ENCODE measurements at regions not wholly inside any gene's neighbourhood (a gene's known extent, or its start where the extent isn't known, plus 50 kb on each side); places are given as distances from the start of the nearest gene placed in this dataset.

DNA sequence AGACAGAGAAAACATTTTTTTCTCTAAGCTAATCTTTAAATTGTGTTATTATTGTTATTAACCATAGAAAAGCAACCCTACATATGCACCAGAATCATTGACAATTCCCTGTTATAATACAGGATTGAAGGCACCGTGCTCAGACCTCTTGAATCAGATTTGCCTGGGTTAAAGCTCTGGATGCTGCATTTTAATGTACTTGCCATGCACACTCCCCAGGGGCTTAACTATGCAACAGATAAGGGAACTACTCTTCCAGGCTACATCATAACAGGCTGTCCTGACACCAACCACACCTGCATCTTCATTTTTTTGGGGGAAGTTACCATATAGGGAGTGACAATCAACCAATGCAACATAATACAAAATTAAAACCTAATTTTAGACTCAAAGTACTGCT, 1187.6 kb upstream of the CDH8 start:
- intact Hi-C loops (cut with DNase I; ENCODE audit: low total_unique reads): no loop called here
- no peaks in the 10 kb centered on the region for H3K9me3 ChIP-seq
- TF ChIP-seq, protein P1, sequence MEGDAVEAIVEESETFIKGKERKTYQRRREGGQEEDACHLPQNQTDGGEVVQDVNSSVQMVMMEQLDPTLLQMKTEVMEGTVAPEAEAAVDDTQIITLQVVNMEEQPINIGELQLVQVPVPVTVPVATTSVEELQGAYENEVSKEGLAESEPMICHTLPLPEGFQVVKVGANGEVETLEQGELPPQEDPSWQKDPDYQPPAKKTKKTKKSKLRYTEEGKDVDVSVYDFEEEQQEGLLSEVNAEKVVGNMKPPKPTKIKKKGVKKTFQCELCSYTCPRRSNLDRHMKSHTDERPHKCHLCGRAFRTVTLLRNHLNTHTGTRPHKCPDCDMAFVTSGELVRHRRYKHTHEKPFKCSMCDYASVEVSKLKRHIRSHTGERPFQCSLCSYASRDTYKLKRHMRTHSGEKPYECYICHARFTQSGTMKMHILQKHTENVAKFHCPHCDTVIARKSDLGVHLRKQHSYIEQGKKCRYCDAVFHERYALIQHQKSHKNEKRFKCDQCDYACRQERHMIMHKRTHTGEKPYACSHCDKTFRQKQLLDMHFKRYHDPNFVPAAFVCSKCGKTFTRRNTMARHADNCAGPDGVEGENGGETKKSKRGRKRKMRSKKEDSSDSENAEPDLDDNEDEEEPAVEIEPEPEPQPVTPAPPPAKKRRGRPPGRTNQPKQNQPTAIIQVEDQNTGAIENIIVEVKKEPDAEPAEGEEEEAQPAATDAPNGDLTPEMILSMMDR (IDR thresholded peaks at IDR 0.05): no peak

DNA sequence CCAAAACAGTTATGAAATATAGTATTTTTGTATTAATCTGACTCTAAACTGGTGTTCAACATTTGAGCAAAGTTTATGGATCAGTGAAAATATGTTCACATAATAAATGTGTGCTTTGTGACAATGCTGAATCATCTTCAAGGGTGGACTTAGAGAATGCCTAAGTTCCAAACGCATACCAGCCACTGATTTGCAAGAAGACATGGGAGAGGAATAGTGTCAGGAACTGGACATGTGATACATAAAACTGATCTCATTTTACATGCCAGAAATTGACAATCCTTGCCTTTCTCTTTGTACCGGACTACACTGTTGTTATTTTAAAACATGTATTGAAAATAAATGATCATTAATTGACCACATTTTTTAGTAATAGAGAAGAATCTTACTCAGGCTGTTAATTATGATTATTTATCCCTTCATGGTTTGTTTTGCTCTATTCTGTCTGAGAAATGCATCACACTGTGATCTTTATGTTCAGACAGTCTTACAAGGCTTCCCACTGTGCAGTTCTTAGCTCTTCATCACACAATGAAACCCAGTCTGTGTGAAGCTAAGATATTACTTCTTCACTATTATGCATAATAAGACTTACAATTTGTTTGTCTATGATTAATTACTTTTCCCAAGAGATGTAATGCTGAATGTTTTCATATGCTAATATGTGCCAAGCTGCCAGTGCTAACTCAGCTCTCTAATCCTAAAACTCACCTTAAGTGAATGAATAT, 1180.6 kb upstream of the CDH8 start:
- no peaks in the 10 kb centered on the region for H3K27me3 ChIP-seq
- intact Hi-C loops (cut with DNase I; ENCODE audit: low total_unique reads): no loop called here
- H3K4me1 ChIP-seq: no peaks in the 10 kb centered on the region
- no peak overlapping the region for H3K27ac ChIP-seq
- DNase-seq: no peak
- TF ChIP-seq, protein P1 (IDR thresholded peaks at IDR 0.05): no peak
- no peak overlapping the region for H3K4me3 ChIP-seq
- no peaks in the 10 kb centered on the region for H3K9me3 ChIP-seq
- no peaks in the 10 kb centered on the region for H3K36me3 ChIP-seq

More for the DNA sequence above, 1187.6 kb upstream of the CDH8 start:
- H3K4me1 ChIP-seq: no peaks in the 10 kb centered on the region
- no peak overlapping the region for H3K4me3 ChIP-seq
- no peaks in the 10 kb centered on the region for H3K27me3 ChIP-seq
- DNase-seq: no peak
- H3K27ac ChIP-seq: no peak overlapping the region
- no peaks in the 10 kb centered on the region for H3K36me3 ChIP-seq

DNA sequence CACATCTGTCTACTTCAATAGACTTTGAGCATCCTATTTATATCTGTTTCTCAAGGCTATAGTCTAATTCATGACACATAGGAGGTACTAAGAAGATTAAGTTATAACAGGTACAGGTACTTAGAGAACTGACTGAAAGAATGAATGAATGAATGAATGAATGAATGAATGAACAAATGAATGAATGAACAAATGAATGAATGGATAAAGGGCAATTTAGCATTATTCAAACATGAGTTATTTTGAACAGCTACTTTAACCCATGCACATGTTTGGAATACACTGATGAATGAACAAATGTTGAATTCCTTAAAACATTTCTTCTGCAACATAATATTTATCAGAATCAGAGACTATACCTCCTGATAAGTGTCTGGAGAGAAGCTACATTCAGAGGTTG, 1165.6 kb upstream of the CDH8 start:
- Histone ChIP-seq H3K4me1 (no peaks in the 10 kb centered on the region), H3K27me3 (no peaks in the 10 kb centered on the region), H3K36me3 (no peaks in the 10 kb centered on the region), H3K4me3 (no peak overlapping the region), H3K9me3 (no peaks in the 10 kb centered on the region), H3K27ac (no peak overlapping the region)
- TF ChIP-seq, protein P1 (IDR thresholded peaks at IDR 0.05): no peak
- intact Hi-C loops (cut with DNase I; ENCODE audit: low total_unique reads): no loop called here
- no peak for DNase-seq

DNA sequence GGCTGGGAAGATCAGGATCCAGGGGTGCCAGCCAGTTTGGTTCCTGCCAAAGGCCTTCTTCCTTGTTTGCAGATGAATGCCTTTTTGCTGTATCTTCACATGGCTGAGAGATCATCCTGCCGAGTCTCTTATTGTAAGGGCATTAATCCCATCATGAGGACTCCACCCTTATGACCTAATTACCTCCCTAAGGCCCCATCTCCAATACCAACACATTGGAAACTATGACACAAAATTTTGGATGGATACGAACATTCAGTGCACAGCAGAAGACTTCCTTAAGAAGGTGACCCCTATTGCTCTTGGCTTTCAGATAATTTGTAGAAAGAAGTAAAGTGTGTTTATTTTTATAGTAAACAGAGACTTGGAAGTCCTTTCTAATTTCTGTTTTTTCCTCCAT, 1164.7 kb upstream of the CDH8 start:
- TF ChIP-seq, protein P1 (IDR thresholded peaks at IDR 0.05): no peak
- Histone ChIP-seq H3K27me3 (no peaks in the 10 kb centered on the region), H3K36me3 (no peaks in the 10 kb centered on the region), H3K4me3 (no peak overlapping the region), H3K4me1 (no peaks in the 10 kb centered on the region), H3K27ac (no peak overlapping the region), H3K9me3 (no peaks in the 10 kb centered on the region)
- intact Hi-C loops (cut with DNase I; ENCODE audit: low total_unique reads): no loop called here
- DNase-seq: no peak

DNA sequence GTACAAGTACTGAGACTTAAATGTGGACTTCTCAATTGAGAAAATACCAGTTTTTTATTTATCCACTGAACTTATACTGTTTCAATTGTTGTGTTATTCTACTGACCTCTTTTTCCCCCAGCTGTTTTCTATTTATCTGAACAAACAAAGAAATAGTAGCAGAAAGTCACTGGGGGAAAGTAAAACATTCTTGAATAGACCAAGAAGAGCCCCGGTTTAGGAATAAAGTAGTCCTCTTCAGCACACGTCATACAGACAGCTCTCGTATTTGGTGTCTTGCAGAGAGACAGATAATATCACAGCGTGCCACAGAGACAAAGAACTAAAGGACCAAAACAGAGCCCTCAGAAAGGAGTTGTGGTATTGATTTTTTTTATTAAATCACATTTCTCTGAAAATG, 1159.1 kb upstream of the CDH8 start:
- no peak for DNase-seq
- no peaks in the 10 kb centered on the region for H3K9me3 ChIP-seq
- TF ChIP-seq, protein P1 (IDR thresholded peaks at IDR 0.05): no peak
- intact Hi-C loops (cut with DNase I; ENCODE audit: low total_unique reads): no loop called here
- H3K27me3 ChIP-seq: no peaks in the 10 kb centered on the region
- no peaks in the 10 kb centered on the region for H3K4me1 ChIP-seq
- H3K4me3 ChIP-seq: no peak overlapping the region
- H3K36me3 ChIP-seq: no peaks in the 10 kb centered on the region
- no peak overlapping the region for H3K27ac ChIP-seq

DNA sequence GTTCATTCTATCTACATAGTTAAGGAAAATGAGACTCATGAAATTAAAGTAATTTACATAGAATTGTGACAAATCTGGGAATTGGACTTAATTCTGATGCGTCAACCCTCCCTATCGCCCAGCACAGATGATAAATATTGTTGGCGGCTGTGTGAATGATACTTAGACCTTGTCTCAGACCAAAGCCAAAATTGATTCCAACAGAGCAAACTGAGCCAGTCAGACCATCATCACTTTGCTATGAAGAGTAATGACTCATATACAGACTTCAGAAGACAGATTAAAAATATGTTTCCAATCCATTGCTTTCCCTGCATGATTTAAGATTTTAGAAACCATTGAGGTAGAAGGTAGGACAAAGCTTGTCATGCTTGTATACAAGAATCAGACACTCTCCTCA, 1156.7 kb upstream of the CDH8 start:
- no peaks in the 10 kb centered on the region for H3K27me3 ChIP-seq
- H3K4me3 ChIP-seq: no peak overlapping the region
- DNase-seq: no peak
- TF ChIP-seq, protein P1 (IDR thresholded peaks at IDR 0.05): no peak
- H3K36me3 ChIP-seq: no peaks in the 10 kb centered on the region
- intact Hi-C loops (cut with DNase I; ENCODE audit: low total_unique reads): no loop called here
- H3K27ac ChIP-seq: no peak overlapping the region
- H3K4me1 ChIP-seq: no peaks in the 10 kb centered on the region
- H3K9me3 ChIP-seq: no peaks in the 10 kb centered on the region

Measured in tibial artery (tissue), 4 donors.